Epithelial cell of prostate (primary cell): ENCODE measurements at regions not wholly inside any gene's neighbourhood (a gene's known extent, or its start where the extent isn't known, plus 50 kb on each side); places are given as distances from the start of the nearest gene placed in this dataset.
A peak's percentile ranks its signal among the peaks of the same experiment; 100 is the strongest.

Experiments used
- DNase-seq: peaks from one replicate; pipeline ENCODE4 v3.0.0-alpha.2; 2011; ENCODE audit warnings: low read depth, low spot score
- H3K27ac ChIP-seq: fragments of 450-650 bp; 2 replicates; pipeline ENCODE4 v1.5.1; 2017; ENCODE audit warnings: mild to moderate bottlenecking

DNA sequence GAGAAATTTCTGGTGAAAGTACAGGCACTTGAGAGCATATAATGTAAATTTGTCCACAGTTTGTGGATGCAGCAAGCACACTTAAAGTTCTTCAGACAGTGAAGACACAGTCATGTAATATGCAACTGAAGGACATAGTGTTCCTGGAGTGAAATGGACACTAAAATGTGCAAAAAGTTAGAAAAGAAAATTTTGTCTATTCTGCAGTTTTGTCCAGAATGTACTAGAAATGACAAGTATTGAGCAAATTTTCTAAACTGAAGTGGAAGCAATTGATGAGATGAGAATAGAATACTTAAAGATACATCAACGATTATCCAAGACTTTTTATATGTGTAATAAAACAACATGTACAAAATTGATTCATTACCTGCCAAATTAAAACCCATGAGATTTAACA lies 647.0 kb upstream of the IMPG1 start:
- no peak for DNase-seq

GRCh38 chr6:76708641-76709331 lies 636.3 kb upstream of the IMPG1 start:
- no peak overlapping the region for H3K27ac ChIP-seq
- no peak for DNase-seq

More for the DNA sequence above, 647.0 kb upstream of the IMPG1 start:
- H3K27ac ChIP-seq: no peak overlapping the region

DNA sequence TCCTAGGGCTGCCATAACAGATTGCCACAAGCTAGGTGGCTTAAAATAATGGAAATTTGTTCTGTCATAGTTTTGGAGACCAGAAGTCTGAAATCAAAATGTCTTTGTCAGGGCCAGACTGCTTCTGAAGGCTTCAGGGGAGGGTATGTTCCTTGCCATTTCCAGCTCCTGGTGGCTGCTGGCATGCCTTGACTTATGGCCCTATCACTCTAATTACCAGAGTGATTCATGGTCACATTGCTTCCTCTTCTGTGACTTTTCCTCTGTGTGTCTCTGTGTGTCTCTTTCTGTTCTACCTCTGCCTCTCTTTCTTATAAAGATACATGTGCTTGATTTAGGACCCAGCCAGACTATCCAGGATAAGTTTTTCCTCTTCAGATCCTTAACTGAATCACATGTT lies 635.2 kb upstream of the IMPG1 start:
- no peak overlapping the region for H3K27ac ChIP-seq
- no peak for DNase-seq

DNA sequence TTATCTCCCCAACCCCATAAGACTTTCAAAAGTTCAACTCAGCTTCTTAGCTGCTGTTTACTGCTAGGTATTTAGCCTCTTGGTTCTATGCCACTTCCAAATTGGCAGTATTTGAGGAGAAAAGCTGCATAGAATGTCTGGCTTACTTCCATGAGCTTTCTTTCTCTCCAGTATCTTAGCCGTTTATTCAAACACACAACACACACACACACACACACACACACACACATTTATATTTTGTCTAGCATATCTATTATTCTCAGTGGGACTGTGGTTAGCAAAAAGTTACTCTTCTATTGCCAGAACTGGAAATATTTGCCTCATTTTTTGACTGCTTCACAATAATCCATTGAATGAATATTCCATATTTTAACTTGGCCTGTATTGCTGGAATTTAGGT lies 634.2 kb upstream of the IMPG1 start:
- DNase-seq: no peak
- no peak overlapping the region for H3K27ac ChIP-seq

DNA sequence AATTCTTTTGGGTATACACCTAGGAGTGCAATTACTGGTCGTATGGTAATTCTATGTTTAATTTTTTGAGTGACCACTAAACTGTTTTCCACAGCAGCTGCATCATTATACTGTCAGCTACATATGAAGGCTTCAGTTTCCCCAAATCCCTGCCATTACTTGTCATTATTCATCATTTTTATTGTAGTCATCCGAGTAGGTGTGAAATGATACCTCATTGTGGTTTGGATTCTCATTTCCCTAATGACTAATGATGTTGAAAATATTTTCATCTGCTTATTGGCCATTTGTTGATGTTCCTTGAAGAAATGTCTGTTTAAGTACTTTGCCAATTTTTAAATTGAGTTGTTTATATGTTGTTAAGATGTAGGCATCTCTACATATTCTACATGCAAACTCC lies 633.6 kb upstream of the IMPG1 start:
- DNase-seq: no peak
- H3K27ac ChIP-seq: no peak overlapping the region

- no peak for DNase-seq
- H3K27ac ChIP-seq: peak overlapping the region; percentile 65
Measured at GRCh38 chr6:76703786-76704185, 631.3 kb upstream of the IMPG1 start.

GRCh38 chr6:76703285-76703684 lies 630.8 kb upstream of the IMPG1 start:
- DNase-seq: no peak
- H3K27ac ChIP-seq: peak overlapping the region; percentile 65

DNA sequence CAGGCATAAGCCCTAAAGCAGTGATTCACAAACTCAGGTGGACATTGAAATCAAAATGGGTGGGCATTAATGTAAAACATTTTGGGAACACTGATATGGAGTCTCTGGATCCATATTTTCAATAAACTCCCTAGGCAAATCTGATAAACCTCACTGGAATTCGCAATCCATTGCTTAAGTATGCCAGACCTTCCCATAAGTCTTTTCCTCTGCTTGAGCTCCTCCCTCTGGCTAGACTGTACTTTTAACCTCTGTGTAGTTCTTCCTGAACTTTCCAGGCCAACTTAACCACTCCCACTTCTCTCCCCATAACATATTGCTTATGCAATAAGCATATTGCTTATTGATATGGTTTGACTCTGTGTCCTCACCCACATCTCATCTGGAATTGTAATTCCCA lies 629.7 kb upstream of the IMPG1 start:
- H3K27ac ChIP-seq: peak overlapping the region; percentile 65

DNA sequence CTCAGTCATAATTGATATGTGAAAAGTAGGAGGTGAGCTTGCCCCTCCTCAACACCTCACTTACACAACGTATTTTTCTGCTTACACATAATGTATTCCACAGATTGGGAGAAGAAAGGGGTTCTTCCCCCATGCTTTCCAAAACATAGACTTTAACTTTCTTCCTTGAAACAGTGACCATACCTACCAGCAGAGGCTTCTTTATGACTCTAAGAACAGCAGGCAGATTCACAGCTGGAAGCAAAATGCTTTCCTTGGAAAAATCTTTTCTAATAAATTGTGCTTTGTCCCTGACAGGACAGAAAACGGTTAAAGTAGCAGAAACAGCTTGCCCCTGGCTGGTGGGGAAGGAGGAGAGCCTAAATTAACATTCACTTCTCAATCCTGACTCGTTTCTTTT lies 629.1 kb upstream of the IMPG1 start:
- H3K27ac ChIP-seq: peak overlapping the region; percentile 65
- no peak for DNase-seq

More for the DNA sequence above, 629.7 kb upstream of the IMPG1 start:
- no peak for DNase-seq

DNA sequence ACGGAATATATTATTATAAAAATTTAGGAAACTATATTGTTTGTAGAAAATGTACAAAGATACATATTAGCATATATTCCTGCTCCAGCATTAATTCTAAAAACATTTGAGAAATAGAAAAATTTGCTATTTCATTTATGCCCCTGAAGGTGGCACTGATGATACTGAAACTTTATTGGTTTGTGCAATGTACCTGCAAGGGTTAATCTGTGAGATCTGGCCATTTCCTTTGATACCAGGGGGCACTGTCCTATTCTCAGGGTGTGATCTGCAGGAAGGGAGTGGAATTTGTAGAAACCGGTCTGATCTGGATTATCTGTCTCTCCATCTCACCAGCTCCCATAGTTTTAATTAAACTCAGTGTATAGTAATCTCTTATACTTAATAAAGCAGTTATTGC lies 625.1 kb upstream of the IMPG1 start:
- DNase-seq: no peak
- no peak overlapping the region for H3K27ac ChIP-seq

- H3K27ac ChIP-seq: no peak overlapping the region
- no peak for DNase-seq
Measured at GRCh38 chr6:76694795-76695194, 622.3 kb upstream of the IMPG1 start.

- no peak for DNase-seq
- no peak overlapping the region for H3K27ac ChIP-seq
Measured at GRCh38 chr6:76684875-76685274, 612.4 kb upstream of the IMPG1 start.

GRCh38 chr6:76683985-76684384 lies 611.5 kb upstream of the IMPG1 start:
- H3K27ac ChIP-seq: no peak overlapping the region
- no peak for DNase-seq

GRCh38 chr6:76682842-76683241 lies 610.4 kb upstream of the IMPG1 start:
- no peak for DNase-seq
- H3K27ac ChIP-seq: no peak overlapping the region

DNA sequence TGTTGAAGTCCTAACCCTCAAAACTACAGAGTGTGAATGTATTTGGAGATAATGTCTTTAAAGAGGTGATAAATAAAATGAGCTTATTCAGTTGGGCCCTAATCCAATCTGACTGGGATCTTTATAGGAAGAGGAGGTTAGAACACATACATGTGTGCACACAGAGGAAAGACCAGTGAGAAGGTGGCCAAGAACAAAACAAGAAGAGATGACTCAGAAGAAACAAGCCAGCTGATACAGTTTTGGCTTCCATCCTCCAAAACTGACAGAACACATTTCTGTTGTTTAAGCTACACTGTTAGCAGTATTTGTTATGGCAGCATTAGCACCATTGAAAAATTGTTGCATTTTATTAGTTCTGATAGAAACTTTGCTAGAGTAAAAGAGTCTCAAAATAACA lies 609.3 kb upstream of the IMPG1 start:
- H3K27ac ChIP-seq: no peak overlapping the region
- no peak for DNase-seq

DNA sequence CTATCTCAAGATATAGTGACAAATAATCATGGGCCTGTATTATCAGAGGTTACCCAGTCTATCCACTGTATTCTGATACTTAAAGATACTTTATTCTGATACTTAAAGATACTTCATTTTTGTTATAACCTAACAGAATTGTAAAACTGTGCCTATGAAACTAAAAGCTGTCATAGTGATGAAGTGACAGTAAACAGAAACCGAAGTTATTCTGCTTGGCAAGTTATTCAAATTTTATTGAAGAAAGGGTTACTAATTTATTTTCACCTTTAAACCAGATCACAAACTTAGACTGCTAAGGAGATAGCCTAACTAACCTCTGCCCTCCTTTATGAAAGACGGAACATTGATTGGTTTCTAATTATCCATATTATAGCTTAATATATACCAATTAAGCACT lies 604.6 kb upstream of the IMPG1 start:
- no peak for DNase-seq
- H3K27ac ChIP-seq: no peak overlapping the region

DNA sequence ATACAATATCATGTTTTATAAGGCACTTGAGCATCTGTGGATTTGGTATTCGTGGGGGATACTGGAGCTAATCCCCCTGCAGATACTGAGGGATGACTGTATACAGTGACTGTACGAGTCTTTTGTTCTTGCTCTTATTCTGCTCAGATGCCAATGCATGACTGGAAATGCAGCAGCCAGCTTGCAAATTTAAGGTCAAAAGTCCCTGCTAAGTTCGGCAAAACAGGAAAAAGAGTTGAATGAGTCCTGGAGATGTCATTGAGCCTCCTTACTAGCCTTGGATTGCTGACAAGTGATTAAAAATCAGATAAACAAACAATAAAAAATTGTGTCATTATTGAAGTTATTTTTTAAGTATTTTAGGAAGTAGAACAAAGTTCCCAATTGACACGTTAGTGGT lies 599.3 kb upstream of the IMPG1 start:
- DNase-seq: no peak
- H3K27ac ChIP-seq: no peak overlapping the region

- DNase-seq: no peak
- no peak overlapping the region for H3K27ac ChIP-seq
Measured at GRCh38 chr6:76644231-76644630, 571.8 kb upstream of the IMPG1 start.

GRCh38 chr6:76639941-76640340 lies 567.5 kb upstream of the IMPG1 start:
- H3K27ac ChIP-seq: no peak overlapping the region
- DNase-seq: no peak

- no peak overlapping the region for H3K27ac ChIP-seq
- DNase-seq: no peak
Measured at GRCh38 chr6:76634695-76635094, 562.2 kb upstream of the IMPG1 start.

DNA sequence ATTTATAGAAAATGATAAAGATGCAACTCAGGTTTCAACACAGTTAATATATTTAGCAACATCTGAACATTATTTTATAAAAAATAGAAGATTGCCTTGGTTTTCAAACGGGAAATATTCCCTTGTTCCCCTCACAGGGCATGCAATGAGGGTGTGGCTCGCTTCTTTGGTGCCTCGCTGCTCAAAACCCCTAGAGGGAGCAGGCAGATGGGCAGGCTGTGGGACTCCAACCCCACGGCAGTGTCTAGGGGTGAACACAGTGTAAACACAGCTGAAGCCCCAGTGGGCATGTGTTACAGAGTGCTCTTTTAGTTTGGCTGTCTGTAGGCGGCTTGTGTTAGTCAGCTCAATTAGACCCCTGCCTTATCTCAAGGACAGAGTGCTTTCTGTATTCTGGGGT lies 560.8 kb upstream of the IMPG1 start:
- H3K27ac ChIP-seq: no peak overlapping the region
- DNase-seq: no peak

- no peak for DNase-seq
- H3K27ac ChIP-seq: no peak overlapping the region
Measured at GRCh38 chr6:76631622-76632021, 559.2 kb upstream of the IMPG1 start.

GRCh38 chr6:76615395-76615794 lies 542.9 kb upstream of the IMPG1 start:
- no peak overlapping the region for H3K27ac ChIP-seq
- DNase-seq: no peak
